NCI-H226 (cell line): ENCODE measurements at regions not wholly inside any gene's neighbourhood (a gene's known extent, or its start where the extent isn't known, plus 50 kb on each side); places are given as distances from the start of the nearest gene placed in this dataset.
A peak's percentile ranks its signal among the peaks of the same experiment; 100 is the strongest.

Experiments used
- DNase-seq: peaks from one replicate; pipeline ENCODE4 v3.0.0-alpha.2; 2015

GRCh38 chr18:55166260-55166598 is 207.0 kb upstream of the CCDC68 start:
- no peak for DNase-seq

GRCh38 chr18:55163550-55163949 is 204.3 kb upstream of the CCDC68 start:
- DNase-seq = no peak

GRCh38 chr18:55161916-55162315 is 202.7 kb upstream of the CCDC68 start:
- no peak for DNase-seq

- DNase-seq = no peak
Measured at GRCh38 chr18:55159027-55159426, 199.8 kb upstream of the CCDC68 start.

GRCh38 chr18:55158570-55158969 is 199.3 kb upstream of the CCDC68 start:
- no peak for DNase-seq

- DNase-seq = no peak
Measured at GRCh38 chr18:55153346-55153745, 194.1 kb upstream of the CCDC68 start.

- DNase-seq = peak; percentile 26
Measured at GRCh38 chr18:55152801-55153200, 193.5 kb upstream of the CCDC68 start.

- DNase-seq = no peak
Measured at GRCh38 chr18:55149994-55150393, 190.7 kb upstream of the CCDC68 start.

GRCh38 chr18:55147791-55148190 is 188.5 kb upstream of the CCDC68 start:
- no peak for DNase-seq

GRCh38 chr18:55144193-55144930 is 185.1 kb upstream of the CCDC68 start:
- DNase-seq = no peak

- DNase-seq = no peak
Measured at GRCh38 chr18:55142410-55142809, 183.1 kb upstream of the CCDC68 start.

GRCh38 chr18:55141318-55141717 is 182.1 kb upstream of the CCDC68 start:
- no peak for DNase-seq

- no peak for DNase-seq
Measured at GRCh38 chr18:55139836-55140235, 180.6 kb upstream of the CCDC68 start.

GRCh38 chr18:55139307-55139706 is 180.0 kb upstream of the CCDC68 start:
- DNase-seq = no peak

- DNase-seq = no peak
Measured at GRCh38 chr18:55138401-55138800, 179.1 kb upstream of the CCDC68 start.

- peak; percentile 57 for DNase-seq
Measured at GRCh38 chr18:55137602-55138001, 178.3 kb upstream of the CCDC68 start.

GRCh38 chr18:55136864-55137263 is 177.6 kb upstream of the CCDC68 start:
- peak; percentile 58 for DNase-seq

- DNase-seq = no peak
Measured at GRCh38 chr18:55136258-55136657, 177.0 kb upstream of the CCDC68 start.

GRCh38 chr18:55133378-55133777 is 174.1 kb upstream of the CCDC68 start:
- DNase-seq = no peak

GRCh38 chr18:55128437-55128836 is 169.2 kb upstream of the CCDC68 start:
- no peak for DNase-seq

GRCh38 chr18:55124078-55124763 is 165.0 kb upstream of the CCDC68 start:
- DNase-seq = no peak

- no peak for DNase-seq
Measured at GRCh38 chr18:55123361-55123760, 164.1 kb upstream of the CCDC68 start.

- no peak for DNase-seq
Measured at GRCh38 chr18:55121397-55122170, 162.3 kb upstream of the CCDC68 start.

- no peak for DNase-seq
Measured at GRCh38 chr18:55120896-55121295, 161.6 kb upstream of the CCDC68 start.
